Lower leg skin (tissue), 3 donors: ENCODE measurements at regions not wholly inside any gene's neighbourhood (a gene's known extent, or its start where the extent isn't known, plus 50 kb on each side); places are given as distances from the start of the nearest gene placed in this dataset.

ENCODE experiments used
- CTCF ChIP-seq, 3 donors: fragments of 450-650 bp; IDR thresholded peaks; one replicate each; pipeline ENCODE4 v1.5.1; 2016; ENCODE audit warnings: antibody characterized with exemption in 3 of 3, mild to moderate bottlenecking in 3 of 3, moderate library complexity in 2 of 3
- POLR2A ChIP-seq, 2 donors: fragments of 450-650 bp; IDR thresholded peaks; one replicate each; pipeline ENCODE4 v1.6.1; 2016 to 2017; ENCODE audit warnings: antibody characterized with exemption in 2 of 2, mild to moderate bottlenecking in 1 of 2, moderate library complexity in 1 of 2

DNA sequence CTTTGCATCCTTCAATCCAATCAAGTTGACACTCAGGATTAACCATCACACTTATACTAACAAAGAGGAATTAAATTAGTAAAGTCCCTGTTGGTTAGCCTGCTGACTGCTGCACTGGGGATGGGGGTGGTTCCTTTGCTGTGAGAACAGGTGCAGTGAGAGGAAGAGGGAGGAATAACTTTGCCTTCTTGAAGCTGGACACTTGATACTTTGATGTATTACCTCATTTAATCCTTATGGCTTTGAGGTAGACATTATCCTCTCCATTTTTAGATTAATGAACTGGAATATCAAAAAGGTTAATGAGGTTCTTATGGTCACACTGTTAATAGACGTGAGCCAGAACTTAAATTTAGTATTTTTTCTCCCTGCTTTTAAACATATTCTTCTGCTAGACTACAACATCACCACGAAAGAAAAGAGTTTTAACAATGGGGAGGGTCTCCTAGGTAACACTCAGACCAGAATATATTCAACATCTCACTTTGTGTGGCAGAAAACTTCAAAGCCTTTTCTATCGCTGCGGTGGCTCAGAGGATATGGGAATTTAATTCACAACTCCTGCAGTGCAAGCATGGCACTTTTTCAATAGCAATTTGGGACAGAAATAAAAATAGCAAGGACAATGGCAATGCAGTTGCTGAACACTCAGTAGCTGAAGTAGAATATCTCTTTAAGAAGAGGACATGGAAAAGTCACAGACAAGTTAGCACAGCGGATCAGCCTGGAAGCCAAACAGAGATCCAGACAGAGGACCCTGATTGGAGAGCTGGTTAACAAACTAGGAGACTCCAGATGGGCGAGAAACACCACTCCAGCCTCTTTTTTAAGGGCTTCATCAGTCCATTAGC, 68.8 kb upstream of the DNAH14 start:
- no peak for TF ChIP-seq CTCF (IDR thresholded peaks at IDR 0.05)
- no peak for TF ChIP-seq POLR2A (IDR thresholded peaks at IDR 0.05)
